Retinal pigment epithelial cell (primary cell): ENCODE measurements at regions not wholly inside any gene's neighbourhood (a gene's known extent, or its start where the extent isn't known, plus 50 kb on each side); places are given as distances from the start of the nearest gene placed in this dataset.

Source experiments
- DNase-seq: peaks from one replicate; pipeline ENCODE4 v3.0.0-alpha.2; 2010; ENCODE audit warnings: low read depth
- H3K4me3 ChIP-seq: 2 replicates; pipeline ENCODE4 v1.5.1; 2011; ENCODE audit warnings: mild to moderate bottlenecking, low read length, control low read depth, moderate library complexity
- CTCF ChIP-seq: conservative IDR thresholded peaks from 2 replicates; pipeline ENCODE4 v1.5.1; 2011; ENCODE audit warnings: low read depth, low read length, control low read depth, inconsistent platforms

GRCh38 chr4:184922301-184922700, 96.0 kb upstream of the HELT start:
- no peak overlapping the region for H3K4me3 ChIP-seq
- no peak for DNase-seq
- TF ChIP-seq CTCF: no peak

GRCh38 chr4:184924516-184924915, 93.8 kb upstream of the HELT start:
- DNase-seq: no peak
- TF ChIP-seq CTCF: no peak
- H3K4me3 ChIP-seq: no peak overlapping the region

- no peak for TF ChIP-seq CTCF
- DNase-seq: no peak
- H3K4me3 ChIP-seq: no peak overlapping the region
Measured at GRCh38 chr4:184929476-184929875, 88.8 kb upstream of the HELT start.

GRCh38 chr4:184930026-184930425, 88.3 kb upstream of the HELT start:
- no peak for TF ChIP-seq CTCF

GRCh38 chr4:184932343-184932742, 85.9 kb upstream of the HELT start:
- no peak overlapping the region for H3K4me3 ChIP-seq
- TF ChIP-seq CTCF: no peak
- DNase-seq: no peak

More at GRCh38 chr4:184930026-184930425, 88.3 kb upstream of the HELT start:
- DNase-seq: no peak
- H3K4me3 ChIP-seq: no peak overlapping the region

GRCh38 chr4:184933311-184933710, 85.0 kb upstream of the HELT start:
- TF ChIP-seq CTCF: no peak
- H3K4me3 ChIP-seq: no peak overlapping the region

GRCh38 chr4:184934184-184934583, 84.1 kb upstream of the HELT start:
- no peak for TF ChIP-seq CTCF
- no peak for DNase-seq
- no peak overlapping the region for H3K4me3 ChIP-seq

More at GRCh38 chr4:184933311-184933710, 85.0 kb upstream of the HELT start:
- DNase-seq: no peak
